Activated naive CD4-positive, alpha-beta T cell treated with anti-CD3 and anti-CD28 coated beads, Interleukin-2, amount 50 U/mL, for 72 hours (primary cell): ENCODE measurements at regions not wholly inside any gene's neighbourhood (a gene's known extent, or its start where the extent isn't known, plus 50 kb on each side); places are given as distances from the start of the nearest gene placed in this dataset.

Experiments used
- ATAC-seq, 2 donors: fragments of 150-1000 bp; cut with Tn5 transposase; 2 replicates each; pipeline ENCODE4 v1.10.0; 2021; ENCODE audit warnings: mild to moderate bottlenecking in 2 of 2, moderate library complexity in 2 of 2
- DNase-seq, 2 donors: peaks; one replicate each; pipeline ENCODE4 v3.0.0; 2021 to 2022; ENCODE audit warnings: low spot score in 2 of 2
- H3K27ac Mint-ChIP-seq, 2 donors: one replicate each; pipeline ENCODE4 v1.8.0; 2022; ENCODE audit warnings: mild to moderate bottlenecking in 2 of 2, mixed read lengths in 2 of 2
- H3K36me3 Mint-ChIP-seq, 2 donors: one replicate each; pipeline ENCODE4 v1.8.0; 2022; ENCODE audit warnings: mixed read lengths in 2 of 2
- H3K9me3 Mint-ChIP-seq, 2 donors: one replicate each; pipeline ENCODE4 v1.8.0; 2022; ENCODE audit warnings: mixed read lengths in 2 of 2

DNA sequence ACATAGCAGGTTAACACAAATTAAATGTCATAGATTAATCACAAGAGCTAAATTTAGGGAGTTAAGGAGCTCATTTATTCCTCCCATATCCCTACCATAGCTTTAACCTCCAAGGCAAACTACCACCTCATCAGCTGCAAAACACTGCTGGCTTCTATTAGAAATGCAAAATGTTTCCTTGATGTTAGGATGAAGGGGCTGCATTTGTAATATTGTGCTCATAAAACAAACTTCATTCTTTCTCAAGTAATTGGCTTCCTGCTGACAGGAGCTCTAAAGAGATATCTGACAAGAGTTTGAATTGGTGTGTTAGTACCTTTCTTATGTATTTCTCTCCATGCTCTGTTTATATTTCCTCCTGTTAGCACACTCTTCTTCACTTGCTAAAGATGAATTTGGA lies 152.1 kb downstream of the OLFM4 start:
- ATAC-seq (no peak), DNase-seq (no peak)
- Mint-ChIP-seq H3K9me3 (peaks cover 8 to 12% of the 10 kb centered on the region in 2 donors), H3K27ac (no peak overlapping the region), H3K36me3 (no peaks in the 10 kb centered on the region)

DNA sequence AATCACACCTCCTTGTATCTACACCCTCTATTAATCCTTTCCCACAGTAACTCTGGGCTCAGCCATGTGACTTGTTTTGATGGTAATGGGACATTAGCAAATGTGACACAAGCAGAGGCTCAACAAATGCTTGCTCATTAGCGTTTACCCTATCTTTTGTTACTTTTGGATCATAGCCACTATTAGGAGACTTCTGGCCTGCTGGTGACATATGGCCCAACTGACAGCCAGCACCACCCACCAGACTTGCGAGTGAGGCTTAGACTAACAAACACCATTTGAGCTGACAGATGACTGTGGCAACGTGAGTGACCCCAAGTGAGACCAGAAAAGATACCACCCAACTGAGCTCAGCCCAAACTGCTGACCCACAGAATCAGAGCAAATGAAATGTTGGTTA lies 154.1 kb downstream of the OLFM4 start:
- H3K9me3 Mint-ChIP-seq = peaks cover 8 to 12% of the 10 kb centered on the region in 2 donors
- ATAC-seq (no peak), DNase-seq (no peak)
- H3K27ac Mint-ChIP-seq = no peak overlapping the region
- H3K36me3 Mint-ChIP-seq = no peaks in the 10 kb centered on the region

DNA sequence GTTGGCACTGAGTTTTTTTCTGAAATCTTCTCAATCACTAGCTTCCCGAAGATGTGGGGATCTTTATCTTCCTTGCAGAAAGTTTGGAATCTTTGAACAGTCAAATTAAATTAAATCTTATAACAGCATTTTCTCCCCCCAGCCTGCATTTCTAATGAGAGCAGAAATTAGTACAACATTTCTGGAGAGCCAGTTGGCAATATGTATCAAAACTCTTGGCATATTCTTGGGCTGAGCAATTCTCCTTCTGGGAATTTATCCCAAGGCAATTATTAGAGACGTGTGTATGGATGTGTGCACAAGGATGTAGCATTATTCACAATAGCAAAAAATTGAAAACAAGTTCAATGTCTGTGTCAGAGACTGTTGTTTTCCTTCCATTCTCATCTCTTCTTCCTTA lies 159.5 kb downstream of the OLFM4 start:
- Mint-ChIP-seq H3K27ac (no peak overlapping the region), H3K36me3 (no peaks in the 10 kb centered on the region), H3K9me3 (peaks cover 8 to 18% of the 10 kb centered on the region in 2 donors)
- no peak for ATAC-seq
- DNase-seq = no peak

DNA sequence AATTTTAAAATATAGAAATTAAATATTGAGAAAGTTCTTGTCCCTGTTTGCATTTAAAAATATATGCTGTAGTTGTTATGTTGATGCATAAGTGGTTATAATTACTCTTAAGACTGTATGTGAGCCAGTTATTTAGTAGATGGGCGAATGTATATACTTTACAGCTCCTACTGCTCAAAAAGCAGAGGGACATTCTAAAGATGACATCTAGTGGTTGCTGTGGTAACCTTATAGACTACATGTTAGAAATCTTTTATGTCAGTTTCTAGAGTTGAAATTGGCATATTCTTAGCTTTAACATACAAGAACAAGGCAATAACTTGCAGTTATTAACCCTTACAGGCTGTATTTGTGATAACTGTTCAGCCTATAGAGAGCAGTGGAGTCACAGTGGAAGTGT lies 160.5 kb downstream of the OLFM4 start:
- Mint-ChIP-seq H3K36me3 (no peaks in the 10 kb centered on the region), H3K9me3 (peaks cover 6 to 12% of the 10 kb centered on the region in 2 donors), H3K27ac (no peak overlapping the region)
- ATAC-seq (no peak), DNase-seq (no peak)

DNA sequence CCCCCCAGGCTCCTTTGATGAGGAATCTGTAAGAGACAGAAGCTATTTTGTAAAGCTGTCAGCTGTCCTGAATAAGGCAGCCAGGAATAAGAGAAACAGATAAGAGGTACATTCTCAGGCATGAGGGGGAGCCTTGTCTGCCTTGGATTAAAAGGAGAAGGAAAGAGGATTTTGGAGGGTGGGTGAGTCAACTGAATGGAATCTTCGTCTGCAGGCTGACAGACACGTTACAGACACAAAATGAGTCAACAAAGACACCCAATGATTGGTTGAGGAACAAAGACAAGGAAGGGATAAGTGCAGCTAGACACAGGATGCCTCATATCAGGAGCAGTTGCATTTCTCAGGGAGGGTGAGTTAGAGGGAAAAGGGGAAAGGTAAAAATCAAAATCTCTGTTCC lies 162.5 kb downstream of the OLFM4 start:
- ATAC-seq = no peak

DNA sequence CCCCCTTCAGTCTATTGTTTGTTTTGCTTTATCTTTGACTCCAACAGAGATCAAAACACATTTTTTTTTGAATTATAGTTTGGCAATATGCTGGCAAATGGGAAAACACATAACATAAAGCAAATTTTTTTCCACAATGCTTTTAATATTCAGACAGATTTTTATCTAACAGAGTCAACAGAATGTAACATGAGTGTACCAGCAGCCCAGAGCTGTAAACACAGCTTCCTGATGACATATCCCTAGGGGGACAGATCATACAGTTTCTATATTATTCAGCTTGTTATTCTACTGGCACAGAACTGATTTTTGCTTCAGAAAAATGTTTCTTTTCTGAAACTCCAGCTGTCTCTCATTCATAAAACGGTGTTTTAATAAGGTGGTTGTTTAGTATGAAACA lies 168.8 kb downstream of the OLFM4 start:
- peaks cover 0 to 8% of the 10 kb centered on the region in 2 donors for H3K36me3 Mint-ChIP-seq
- no peak overlapping the region for H3K27ac Mint-ChIP-seq
- ATAC-seq (no peak), DNase-seq (no peak)
- H3K9me3 Mint-ChIP-seq = peaks cover 0 to 7% of the 10 kb centered on the region in 2 donors

More for the DNA sequence above, 162.5 kb downstream of the OLFM4 start:
- H3K27ac Mint-ChIP-seq = no peak overlapping the region
- peaks cover 0 to 6% of the 10 kb centered on the region in 2 donors for H3K9me3 Mint-ChIP-seq
- no peaks in the 10 kb centered on the region for H3K36me3 Mint-ChIP-seq
- DNase-seq = no peak

DNA sequence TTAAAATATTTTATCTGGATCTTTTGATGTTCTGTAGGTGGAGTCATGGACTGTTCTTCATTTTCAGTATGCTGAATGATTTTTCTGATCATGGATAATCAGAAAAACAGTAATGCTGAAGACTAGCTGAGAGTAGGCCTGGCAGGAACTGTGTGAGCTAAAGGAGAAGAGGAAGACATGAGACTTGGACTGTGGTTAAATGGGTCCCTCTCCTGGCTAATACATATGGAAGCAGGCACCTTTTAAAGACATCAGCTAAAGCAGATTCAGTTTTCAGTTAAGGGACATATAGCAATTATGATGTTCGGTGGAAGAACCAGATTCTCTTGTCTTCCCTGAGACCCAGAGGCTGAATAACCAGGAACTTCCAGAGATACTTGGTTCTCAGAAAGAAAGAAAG lies 169.4 kb downstream of the OLFM4 start:
- no peak for ATAC-seq
- peaks cover 0 to 8% of the 10 kb centered on the region in 2 donors for H3K36me3 Mint-ChIP-seq
- no peak overlapping the region for H3K27ac Mint-ChIP-seq
- DNase-seq = no peak
- peaks cover 0 to 4% of the 10 kb centered on the region in 2 donors for H3K9me3 Mint-ChIP-seq

DNA sequence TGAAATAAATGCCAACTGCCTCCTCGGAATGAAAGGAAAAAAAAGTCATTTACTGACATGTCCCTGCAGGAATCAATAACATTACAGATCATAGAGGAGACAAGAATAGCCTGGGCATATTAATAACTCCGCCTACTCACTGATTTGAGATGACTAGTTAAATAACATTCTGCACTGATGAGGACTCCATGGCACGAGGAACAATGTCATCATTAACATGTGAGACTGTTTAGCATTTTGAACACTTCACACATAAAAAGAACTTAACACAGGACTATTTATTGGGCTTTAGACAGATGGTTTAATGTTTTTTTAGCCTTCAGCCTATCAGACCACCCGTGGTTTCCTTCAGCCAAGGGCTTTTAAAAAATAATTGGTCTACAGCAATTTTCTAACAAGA lies 170.1 kb downstream of the OLFM4 start:
- no peak overlapping the region for H3K27ac Mint-ChIP-seq
- ATAC-seq = no peak
- peaks cover 0 to 4% of the 10 kb centered on the region in 2 donors for H3K9me3 Mint-ChIP-seq
- peaks cover 0 to 8% of the 10 kb centered on the region in 2 donors for H3K36me3 Mint-ChIP-seq
- DNase-seq = no peak

DNA sequence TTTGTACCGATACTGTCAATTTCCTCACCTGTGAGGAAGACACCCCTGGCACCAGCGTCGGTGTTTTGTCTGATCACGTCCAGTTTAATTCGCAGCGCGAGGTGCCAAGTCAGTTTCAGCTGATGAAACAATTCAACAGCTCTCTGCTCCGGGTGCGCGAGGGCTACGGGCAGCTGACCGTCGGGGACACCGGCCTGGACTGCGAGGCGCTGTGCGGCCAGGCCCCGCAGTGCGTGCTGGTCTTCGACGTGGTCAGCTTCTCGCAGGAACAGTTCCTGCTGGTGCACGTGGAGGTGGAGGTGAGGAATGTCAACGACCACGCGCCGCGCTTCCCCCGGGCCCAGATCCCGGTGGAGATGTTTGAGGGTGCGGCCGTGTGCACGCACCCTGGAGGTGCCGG lies 171.5 kb downstream of the OLFM4 start:
- Mint-ChIP-seq H3K36me3 (peaks cover 0 to 8% of the 10 kb centered on the region in 2 donors), H3K27ac (no peak overlapping the region), H3K9me3 (peaks cover 0 to 4% of the 10 kb centered on the region in 2 donors)
- DNase-seq (no peak), ATAC-seq (no peak)

DNA sequence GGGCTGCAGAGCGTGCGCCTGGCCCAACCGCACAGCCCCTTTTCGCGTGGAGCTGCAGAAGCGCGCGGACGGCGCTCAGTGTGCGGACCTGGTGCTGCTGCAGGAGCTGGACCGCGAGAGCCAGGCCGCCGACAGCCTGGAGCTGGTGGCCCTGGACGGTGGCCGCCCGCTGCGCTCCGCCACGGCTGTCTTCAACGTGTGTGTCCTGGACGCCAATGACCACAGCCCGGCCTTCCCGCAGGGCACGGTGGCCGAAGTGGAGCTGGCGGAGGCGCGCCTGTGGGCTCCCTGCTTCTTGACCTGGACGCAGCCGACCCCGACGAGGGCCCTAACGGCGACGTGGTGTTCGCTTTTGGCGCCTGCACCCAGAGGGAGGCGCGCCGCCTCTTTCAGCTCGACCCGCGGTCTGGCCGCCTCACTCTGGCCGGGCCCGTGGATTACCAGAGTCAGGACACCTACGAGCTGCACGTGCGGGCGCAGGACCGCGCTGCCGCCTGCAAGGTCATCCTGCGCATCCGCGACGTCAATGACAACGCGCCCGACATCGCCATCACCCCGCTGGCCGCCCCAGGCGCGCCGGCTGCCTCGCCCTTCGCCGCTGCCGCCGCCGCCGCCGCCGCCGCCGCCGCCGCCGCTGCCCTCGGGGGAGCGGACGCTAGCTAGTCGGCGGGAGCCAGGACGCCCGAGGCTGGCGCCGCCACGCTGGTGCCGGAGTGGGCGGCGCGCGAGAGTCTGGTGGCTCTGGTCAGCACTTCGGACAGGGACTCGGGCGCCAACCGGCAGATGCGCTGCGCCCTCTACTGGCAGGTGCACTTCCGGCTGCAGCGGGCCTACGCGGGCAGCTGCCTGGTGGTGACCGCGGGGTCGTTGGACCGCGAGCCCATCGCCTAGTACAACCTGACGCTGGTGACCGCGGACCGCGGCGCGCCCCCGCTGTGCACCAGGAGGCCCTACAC lies 172.2 kb downstream of the OLFM4 start:
- H3K27ac Mint-ChIP-seq = no peak overlapping the region
- H3K9me3 Mint-ChIP-seq = peaks cover 0 to 4% of the 10 kb centered on the region in 2 donors
- ATAC-seq (no peak), DNase-seq (peak in 1 of 2 donors; percentile 35)
- peaks cover 0 to 8% of the 10 kb centered on the region in 2 donors for H3K36me3 Mint-ChIP-seq

DNA sequence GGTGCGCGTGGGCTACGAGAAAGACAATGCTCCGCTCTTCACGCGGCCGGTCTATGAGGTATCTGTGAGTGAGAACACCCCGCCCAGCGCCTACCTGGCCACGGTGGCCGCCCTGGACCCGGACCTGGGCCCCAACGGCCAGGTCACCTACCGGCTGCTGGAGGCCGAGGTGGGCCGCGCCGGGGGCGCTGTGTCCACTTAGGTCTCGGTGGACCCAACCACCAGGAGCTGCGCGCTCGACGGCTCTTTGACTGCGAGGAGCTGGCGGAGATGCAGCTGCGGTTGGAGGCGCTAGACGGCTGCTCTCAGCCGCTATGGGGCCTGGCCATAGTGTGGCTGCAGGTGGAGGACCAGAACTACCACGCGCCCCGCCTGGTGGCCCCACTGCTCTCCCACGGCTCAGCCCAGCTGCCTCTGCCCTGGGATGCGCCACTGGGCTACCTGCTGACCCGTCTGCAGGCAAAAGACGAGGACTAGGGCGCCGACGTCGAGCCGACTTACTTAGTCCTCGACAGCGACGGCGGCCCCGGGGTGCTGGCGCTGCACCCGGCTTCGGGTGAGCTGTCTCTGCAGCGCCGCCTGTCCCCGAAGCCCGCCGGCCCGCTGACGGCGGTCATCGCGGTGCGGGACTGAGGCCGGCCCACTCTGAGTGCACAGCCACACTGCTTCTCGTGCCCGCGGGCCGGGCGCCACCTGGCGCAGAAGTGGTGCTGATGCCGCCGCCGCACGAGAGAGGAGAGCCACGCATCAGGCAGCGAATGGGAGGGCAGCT lies 173.0 kb downstream of the OLFM4 start:
- peaks cover 0 to 8% of the 10 kb centered on the region in 2 donors for H3K36me3 Mint-ChIP-seq
- DNase-seq = no peak
- no peak overlapping the region for H3K27ac Mint-ChIP-seq
- ATAC-seq = no peak
- H3K9me3 Mint-ChIP-seq = peaks cover 0 to 4% of the 10 kb centered on the region in 2 donors

DNA sequence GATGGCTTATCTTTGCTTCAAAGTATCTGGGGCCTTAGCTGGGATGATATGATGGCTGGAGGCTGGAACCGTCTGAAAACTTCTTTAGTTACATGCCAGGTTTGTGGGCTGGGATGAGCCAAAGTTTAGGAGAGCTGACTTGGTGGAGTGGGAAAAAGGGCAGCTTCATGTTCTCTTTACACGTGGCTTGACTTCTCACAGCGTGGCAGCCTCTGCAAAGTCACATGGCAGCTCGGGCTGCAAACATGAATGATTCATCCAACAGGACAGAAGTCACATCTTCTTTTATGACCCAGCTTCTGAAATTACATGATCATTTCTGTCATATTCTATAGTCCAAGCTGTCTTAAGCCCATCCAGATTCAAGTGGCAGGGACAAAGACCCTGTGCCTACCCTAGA lies 176.0 kb downstream of the OLFM4 start:
- DNase-seq (no peak), ATAC-seq (no peak)
- no peak overlapping the region for H3K27ac Mint-ChIP-seq
- peaks cover 5 to 7% of the 10 kb centered on the region in 2 donors for H3K9me3 Mint-ChIP-seq
- H3K36me3 Mint-ChIP-seq = peaks cover 0 to 3% of the 10 kb centered on the region in 2 donors

DNA sequence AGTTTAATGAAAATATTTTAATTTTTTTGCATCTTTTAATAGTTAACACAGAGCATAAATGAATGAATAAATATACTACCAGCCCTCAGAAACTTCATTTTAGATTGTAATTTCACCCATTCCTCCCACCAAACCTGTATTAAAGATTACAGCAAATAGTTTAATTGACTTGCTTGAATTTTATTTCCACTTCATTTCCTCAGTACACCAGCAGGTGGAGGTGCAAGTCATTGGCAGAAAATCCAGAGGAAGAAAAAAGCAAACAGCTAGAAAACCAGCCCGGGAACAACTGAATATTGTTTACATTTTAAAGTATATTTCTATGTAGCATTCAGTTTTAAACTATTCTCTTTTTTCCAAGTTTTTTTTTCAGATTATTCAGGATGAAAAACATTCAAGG lies 177.8 kb downstream of the OLFM4 start:
- no peaks in the 10 kb centered on the region for H3K36me3 Mint-ChIP-seq
- DNase-seq (no peak), ATAC-seq (no peak)
- peaks cover 5 to 6% of the 10 kb centered on the region in 2 donors for H3K9me3 Mint-ChIP-seq
- H3K27ac Mint-ChIP-seq = no peak overlapping the region

DNA sequence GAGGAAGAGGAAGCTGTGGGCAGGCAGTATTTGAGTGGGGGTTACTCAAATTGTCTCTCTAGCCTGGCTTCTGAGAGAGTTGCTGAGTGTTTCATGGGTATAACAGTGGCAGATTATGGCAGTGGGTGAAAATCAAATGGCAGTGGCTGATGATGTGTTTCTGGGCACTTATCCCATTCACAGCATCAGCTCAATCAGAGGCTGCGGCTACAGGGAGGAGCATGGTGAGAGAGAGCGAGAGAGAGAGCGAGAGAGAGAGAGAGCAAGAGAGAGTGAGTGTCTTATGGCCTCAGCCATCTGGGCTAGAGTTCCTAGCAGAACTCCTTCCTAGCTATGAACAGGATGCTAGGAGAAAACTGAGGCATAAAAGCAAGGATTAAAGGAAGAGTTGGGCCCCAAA lies 178.9 kb downstream of the OLFM4 start:
- DNase-seq (no peak), ATAC-seq (no peak)
- Mint-ChIP-seq H3K9me3 (peaks cover 5 to 6% of the 10 kb centered on the region in 2 donors), H3K27ac (no peak overlapping the region), H3K36me3 (no peaks in the 10 kb centered on the region)

DNA sequence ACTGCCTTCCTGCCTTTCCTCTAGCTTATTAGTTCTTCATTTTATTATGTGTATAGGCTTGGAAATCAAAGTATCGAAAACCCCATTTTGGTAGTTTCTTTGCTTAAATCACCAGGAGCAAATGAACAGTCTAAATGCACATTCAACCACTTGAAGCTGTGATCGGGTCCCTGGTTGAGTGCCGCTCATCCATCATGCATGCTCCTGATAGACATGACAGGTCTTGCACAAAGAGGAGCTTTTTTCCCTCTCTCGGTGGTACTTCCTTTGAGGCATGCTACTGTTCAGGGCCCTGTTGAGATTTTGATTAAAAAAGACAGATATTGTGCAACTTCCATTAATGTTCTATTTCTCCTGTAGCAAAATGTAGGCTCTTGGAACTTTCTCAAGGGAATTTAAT lies 185.8 kb downstream of the OLFM4 start:
- H3K9me3 Mint-ChIP-seq = no peaks in the 10 kb centered on the region
- H3K36me3 Mint-ChIP-seq = no peaks in the 10 kb centered on the region
- no peak for DNase-seq
- no peak overlapping the region for H3K27ac Mint-ChIP-seq
- ATAC-seq = no peak

DNA sequence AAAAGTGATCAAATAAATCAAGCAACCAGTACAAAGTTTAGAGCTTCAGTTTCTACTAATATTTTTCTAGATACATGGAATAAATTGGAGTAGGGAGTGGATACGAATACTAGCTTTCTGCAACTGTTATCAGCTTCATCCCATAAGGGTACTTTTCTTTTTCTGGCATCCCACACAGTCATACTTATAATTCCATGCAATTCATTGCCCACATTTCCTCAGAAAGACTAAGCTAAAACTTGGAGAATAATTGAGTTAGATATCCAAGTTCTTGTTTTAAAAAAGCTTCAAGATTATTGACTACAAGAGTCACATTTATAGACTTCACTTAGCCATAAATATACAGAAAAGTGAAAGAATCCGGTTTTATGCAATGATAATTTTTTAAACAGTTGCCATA lies 186.9 kb downstream of the OLFM4 start:
- no peak overlapping the region for H3K27ac Mint-ChIP-seq
- DNase-seq (no peak), ATAC-seq (no peak)
- no peaks in the 10 kb centered on the region for H3K9me3 Mint-ChIP-seq
- H3K36me3 Mint-ChIP-seq = no peaks in the 10 kb centered on the region

DNA sequence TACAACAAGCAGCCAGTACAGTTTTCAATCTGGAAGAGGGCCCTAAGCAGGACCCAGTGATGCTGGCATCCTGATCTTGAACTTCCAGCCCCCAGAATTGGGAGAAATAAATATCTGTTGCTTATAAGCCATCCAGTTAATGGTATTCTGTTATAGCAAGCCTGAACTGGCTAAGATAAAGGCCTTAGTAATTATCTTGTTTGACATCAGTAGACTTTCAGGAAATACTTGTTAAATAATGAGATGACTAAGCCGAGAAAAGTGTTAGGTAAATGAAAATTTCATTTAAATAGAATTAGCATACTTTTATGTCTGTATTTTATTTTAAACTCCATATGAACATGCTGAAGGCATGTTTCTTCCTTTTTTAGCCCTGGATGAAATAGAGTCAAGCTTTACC lies 188.2 kb downstream of the OLFM4 start:
- H3K36me3 Mint-ChIP-seq = no peaks in the 10 kb centered on the region
- DNase-seq = no peak
- no peak overlapping the region for H3K27ac Mint-ChIP-seq
- no peak for ATAC-seq
- no peaks in the 10 kb centered on the region for H3K9me3 Mint-ChIP-seq
